Heart left ventricle (tissue), 16 donors: ENCODE measurements at regions not wholly inside any gene's neighbourhood (a gene's known extent, or its start where the extent isn't known, plus 50 kb on each side); places are given as distances from the start of the nearest gene placed in this dataset.

Source experiments
- ATAC-seq, 4 donors: fragments of 200-7000 bp; cut with Tn5 transposase; one replicate each; pipeline ENCODE4 v1.9.1; 2020 to 2022; ENCODE audit warnings: moderate library complexity in 4 of 4, mild to moderate bottlenecking in 3 of 4, moderate number of reproducible peaks in 1 of 4
- DNase-seq, 5 donors: peaks; one replicate each; pipeline ENCODE4 v3.0.0-alpha.2; 2020
- H3K27ac ChIP-seq, 12 donors: fragments of 200-600 bp; sonication (generic) in 4 of 12; one replicate each; pipeline versions ENCODE4 v1.5.0 to v1.8.0; 2016 to 2022; ENCODE audit warnings: mild to moderate bottlenecking in 2 of 12
- H3K27me3 ChIP-seq, 9 donors: fragments of 200-600 bp; sonication (generic) in 2 of 9; one replicate each; pipeline versions ENCODE4 v1.5.1 to v1.8.0; 2016 to 2022; ENCODE audit warnings: mild to moderate bottlenecking in 3 of 9
- H3K36me3 ChIP-seq, 9 donors: fragments of 200-600 bp; sonication (generic) in 2 of 9; one replicate each; pipeline versions ENCODE4 v1.5.0 to v1.8.0; 2018 to 2022; ENCODE audit warnings: mild to moderate bottlenecking in 2 of 9
- H3K4me1 ChIP-seq, 12 donors: fragments of 200-600 bp; sonication (generic) in 4 of 12; one replicate each; pipeline versions ENCODE4 v1.5.0 to v1.8.0; 2016 to 2022; ENCODE audit warnings: mild to moderate bottlenecking in 3 of 12
- H3K4me3 ChIP-seq, 12 donors: fragments of 200-600 bp; sonication (generic) in 4 of 12; one replicate each; pipeline versions ENCODE4 v1.5.0 to v1.8.0; 2017 to 2022; ENCODE audit warnings: mild to moderate bottlenecking in 9 of 12, moderate library complexity in 4 of 12
- H3K9me3 ChIP-seq, 12 donors: fragments of 200-600 bp; sonication (generic) in 4 of 12; one replicate each; pipeline versions ENCODE4 v1.5.0 to v1.8.0; 2016 to 2022; ENCODE audit warnings: mild to moderate bottlenecking in 1 of 12
- CTCF ChIP-seq, 12 donors: fragments of 200-600 bp; sonication (generic) in 4 of 12; IDR thresholded peaks; one replicate each; pipeline versions ENCODE4 v1.5.0 to v1.8.0; 2018 to 2022; ENCODE audit warnings: antibody characterized with exemption in 12 of 12, mild to moderate bottlenecking in 5 of 12
- POLR2A ChIP-seq, 2 donors: fragments of 450-650 bp; IDR thresholded peaks; one replicate each; pipeline ENCODE4 v1.6.1; 2017; ENCODE audit warnings: antibody characterized with exemption in 2 of 2, mild to moderate bottlenecking in 2 of 2, moderate library complexity in 2 of 2
- WGBS, 4 donors: extraction: QIAGEN DNeasy Blood & Tissue Kit in 2 of 4; methylation state at CpG; one replicate each; pipeline versions ENCODE4 v1.1.5 to v1.1.7; 2013 to 2018; 5-methylcytosine and 5-hydroxymethylcytosine counted together
- intact Hi-C, 10 donors: fragments of 100-400 bp; cut with DNase I; formaldehyde crosslinking; loops; one replicate each; pipeline versions ENCODE4 v1.11.1 to v1.14.2; 2022
- donor health status: ischemic (EF 13 %, LVEDD 7.1; RV severe dilation, severe dysfunction).
- donor health status: healthy with polysubstance abuse.
- donor health status: DM: no; HTN: yes; CAD: no.
- donor health status: DM: no; HTN: no; CAD: no.
- donor health status: ischemic (EF 25% LVEDD 6.9; RV normal size, moderate dysfunction).
- donor health status: ischemic (EF 25% LVEDD 5.7; RV mildly dilated, moderate dysfunction).
- donor health status: healthy.
- donor health status: DM: yes; HTN: yes; CAD: no.
- donor health status: ischemic (EF 35%, LVEDD 5.7; RV mildly dilated, moderate dysfunction).
- donor health status: nonischemic (EF 11% LVEDD 7.7; RV severe dilation, severe dysfunction).
- donor health status: DM: yes; HTN: yes; CAD: no.
- donor health status: PGD.
- donor health status: ischemic (EF 29% LVEDD 5.4; RV normal size, mild dysfunction).
- donor health status: nonischemic (EF 23%, LVEDD 6.1; RV moderate dilation, normal function).

- no peak for DNase-seq
- 70 to 74% (median 72%) methylated on average over 2 of the region's 2 CpGs for WGBS, 4 donors
- no peak for TF ChIP-seq POLR2A (IDR thresholded peaks at IDR 0.05)
- no peak for TF ChIP-seq CTCF (IDR thresholded peaks at IDR 0.05)
- H3K9me3 ChIP-seq = peaks cover 0 to 19% (median 6%) of the 10 kb centered on the region in 12 donors
- H3K4me3 ChIP-seq = no peak overlapping the region
- H3K27me3 ChIP-seq = no peaks in the 10 kb centered on the region
- no peaks in the 10 kb centered on the region for H3K36me3 ChIP-seq
- H3K27ac ChIP-seq = no peak overlapping the region
- intact Hi-C loops = no loop called here
- no peak for ATAC-seq
- H3K4me1 ChIP-seq = no peaks in the 10 kb centered on the region
These were observed 847.0 kb downstream of the TRIML1 start for GRCh38 chr4:188986271-188986689.

GRCh38 chr4:188987011-188987410, 847.8 kb downstream of the TRIML1 start:
- intact Hi-C loops = no loop called here
- DNase-seq (no peak), ATAC-seq (no peak)
- WGBS, 4 donors = 92 to 96% (median 95%) methylated on average over 1 of the region's 1 CpG
- no peak overlapping the region for H3K4me3 ChIP-seq
- no peaks in the 10 kb centered on the region for H3K4me1 ChIP-seq
- TF ChIP-seq POLR2A (IDR thresholded peaks at IDR 0.05) (no peak), CTCF (IDR thresholded peaks at IDR 0.05) (no peak)
- H3K27me3 ChIP-seq = no peaks in the 10 kb centered on the region
- peaks cover 0 to 19% (median 6%) of the 10 kb centered on the region in 12 donors for H3K9me3 ChIP-seq
- H3K36me3 ChIP-seq = no peaks in the 10 kb centered on the region
- no peak overlapping the region for H3K27ac ChIP-seq

GRCh38 chr4:188988131-188988530, 848.9 kb downstream of the TRIML1 start:
- WGBS, 4 donors = 90 to 93% (median 92%) methylated on average over 8 of the region's 8 CpGs
- H3K4me3 ChIP-seq = no peak overlapping the region
- peaks cover 0 to 19% (median 6%) of the 10 kb centered on the region in 12 donors for H3K9me3 ChIP-seq
- no peaks in the 10 kb centered on the region for H3K4me1 ChIP-seq
- TF ChIP-seq CTCF (IDR thresholded peaks at IDR 0.05) (no peak), POLR2A (IDR thresholded peaks at IDR 0.05) (no peak)
- DNase-seq (no peak), ATAC-seq (no peak)
- H3K27ac ChIP-seq = no peak overlapping the region
- no peaks in the 10 kb centered on the region for H3K27me3 ChIP-seq
- H3K36me3 ChIP-seq = no peaks in the 10 kb centered on the region
- intact Hi-C loops = no loop called here

- Histone ChIP-seq H3K36me3 (no peaks in the 10 kb centered on the region), H3K4me1 (no peaks in the 10 kb centered on the region), H3K9me3 (peaks cover 0 to 13% (median 3%) of the 10 kb centered on the region in 12 donors), H3K4me3 (no peak overlapping the region), H3K27me3 (no peaks in the 10 kb centered on the region), H3K27ac (no peak overlapping the region)
- intact Hi-C loops = no loop called here
- WGBS, 4 donors = 66 to 71% (median 67%) methylated on average over 3 of the region's 3 CpGs
- no peak for DNase-seq
- TF ChIP-seq CTCF (IDR thresholded peaks at IDR 0.05) (no peak), POLR2A (IDR thresholded peaks at IDR 0.05) (no peak)
- ATAC-seq = no peak
These were observed 850.1 kb downstream of the TRIML1 start for GRCh38 chr4:188989371-188989770.
